ENCODE measurements at regions not wholly inside any gene's neighbourhood (a gene's known extent, or its start where the extent isn't known, plus 50 kb on each side); places are given as distances from the start of the nearest gene placed in this dataset.

- TF ChIP-seq YY1 (IDR thresholded peaks at IDR 0.05; ENCODE audit: insufficient read depth, insufficient read length) = no peak
- TF ChIP-seq ZNF274 (IDR thresholded peaks at IDR 0.05; ENCODE audit: low read depth, low read length) = no peak
These were observed 211.3 kb downstream of the CBLN4 start for GRCh38 chr20:55793986-55794385.
